ENCODE measurements at regions not wholly inside any gene's neighbourhood (a gene's known extent, or its start where the extent isn't known, plus 50 kb on each side); places are given as distances from the start of the nearest gene placed in this dataset.

DNA sequence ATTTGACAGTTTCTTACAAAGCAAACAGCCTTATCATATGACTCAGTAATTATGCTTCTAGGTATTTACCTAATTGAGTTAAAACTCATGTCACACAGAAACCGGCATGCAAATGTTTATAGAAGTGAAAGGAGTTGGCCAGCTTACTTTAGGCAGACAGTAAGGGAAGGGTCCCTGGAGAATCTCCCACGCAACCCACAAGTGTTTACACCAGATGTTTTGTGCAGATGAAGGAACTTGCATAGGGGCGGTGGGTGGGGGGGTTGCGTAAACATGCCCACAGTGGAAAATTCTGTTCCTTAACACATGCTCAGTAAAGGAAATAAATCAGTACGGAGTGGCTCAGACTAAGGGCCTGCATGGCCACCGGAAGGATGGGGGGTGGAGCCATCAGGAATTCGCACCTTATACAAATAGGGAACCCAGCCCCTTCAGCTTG is 330.5 kb upstream of the AADAT start:
- TF ChIP-seq ZNF274 (IDR thresholded peaks at IDR 0.05; ENCODE audit: low read depth, low read length) (no peak), SUZ12 (IDR thresholded peaks at IDR 0.05; ENCODE audit: extremely low read depth, insufficient read depth, insufficient read length) (no peak)

Measured in NT2/D1 (cell line).